ENCODE measurements at regions not wholly inside any gene's neighbourhood (a gene's known extent, or its start where the extent isn't known, plus 50 kb on each side); places are given as distances from the start of the nearest gene placed in this dataset.

- TF ChIP-seq, protein P1, sequence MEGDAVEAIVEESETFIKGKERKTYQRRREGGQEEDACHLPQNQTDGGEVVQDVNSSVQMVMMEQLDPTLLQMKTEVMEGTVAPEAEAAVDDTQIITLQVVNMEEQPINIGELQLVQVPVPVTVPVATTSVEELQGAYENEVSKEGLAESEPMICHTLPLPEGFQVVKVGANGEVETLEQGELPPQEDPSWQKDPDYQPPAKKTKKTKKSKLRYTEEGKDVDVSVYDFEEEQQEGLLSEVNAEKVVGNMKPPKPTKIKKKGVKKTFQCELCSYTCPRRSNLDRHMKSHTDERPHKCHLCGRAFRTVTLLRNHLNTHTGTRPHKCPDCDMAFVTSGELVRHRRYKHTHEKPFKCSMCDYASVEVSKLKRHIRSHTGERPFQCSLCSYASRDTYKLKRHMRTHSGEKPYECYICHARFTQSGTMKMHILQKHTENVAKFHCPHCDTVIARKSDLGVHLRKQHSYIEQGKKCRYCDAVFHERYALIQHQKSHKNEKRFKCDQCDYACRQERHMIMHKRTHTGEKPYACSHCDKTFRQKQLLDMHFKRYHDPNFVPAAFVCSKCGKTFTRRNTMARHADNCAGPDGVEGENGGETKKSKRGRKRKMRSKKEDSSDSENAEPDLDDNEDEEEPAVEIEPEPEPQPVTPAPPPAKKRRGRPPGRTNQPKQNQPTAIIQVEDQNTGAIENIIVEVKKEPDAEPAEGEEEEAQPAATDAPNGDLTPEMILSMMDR (IDR thresholded peaks at IDR 0.05) = no peak
- no peak for TF ChIP-seq POLR2AphosphoS5 (IDR thresholded peaks at IDR 0.05; ENCODE audit: low read depth, low read length)
- TF ChIP-seq TCF7L2 (IDR thresholded peaks at IDR 0.05; ENCODE audit: low read depth, low read length) = no peak
- no peak for TF ChIP-seq REST (IDR thresholded peaks at IDR 0.05; ENCODE audit: insufficient read depth in 1 of 2, low read depth in 2 of 2, low read length in 1 of 2)
- no peak for TF ChIP-seq SIN3A (IDR thresholded peaks at IDR 0.05; ENCODE audit: borderline replicate concordance, insufficient read depth, low read depth, low read length)
Observed at GRCh38 chr3:16784973-16785372, 99.8 kb upstream of the PLCL2 start.

Data from Panc1 (cell line).